Parathyroid adenoma (tissue), 2 donors: ENCODE measurements at regions not wholly inside any gene's neighbourhood (a gene's known extent, or its start where the extent isn't known, plus 50 kb on each side); places are given as distances from the start of the nearest gene placed in this dataset.

Experiments used
- H2AFZ ChIP-seq: fragments of 300-600 bp; sonication (generic); one replicate; pipeline ENCODE4 v1.7.0; 2017; ENCODE audit warnings: antibody characterized with exemption, mild to moderate bottlenecking
- H3K27ac ChIP-seq: fragments of 300-600 bp; sonication (generic); one replicate; pipeline ENCODE4 v1.7.0; 2017
- H3K27me3 ChIP-seq: fragments of 300-600 bp; sonication (generic); one replicate; pipeline ENCODE4 v1.7.0; 2017; ENCODE audit warnings: low read length; ENCODE audit not compliant: control insufficient read depth, insufficient read depth
- H3K36me3 ChIP-seq: fragments of 300-600 bp; sonication (generic); one replicate; pipeline ENCODE4 v1.7.0; 2017; ENCODE audit warnings: low read length; ENCODE audit not compliant: control insufficient read depth, insufficient read depth
- H3K4me1 ChIP-seq: fragments of 300-600 bp; sonication (generic); one replicate; pipeline ENCODE4 v1.7.0; 2017; ENCODE audit warnings: control low read depth
- H3K4me2 ChIP-seq: fragments of 300-600 bp; sonication (generic); one replicate; pipeline ENCODE4 v1.7.0; 2017; ENCODE audit warnings: low read length
- H3K4me3 ChIP-seq: fragments of 300-600 bp; sonication (generic); one replicate; pipeline ENCODE4 v1.7.0; 2017; ENCODE audit warnings: low read depth, low read length
- H3K79me2 ChIP-seq: fragments of 300-600 bp; sonication (generic); one replicate; pipeline ENCODE4 v1.7.0; 2017; ENCODE audit warnings: control low read depth
- H3K9ac ChIP-seq: fragments of 300-600 bp; sonication (generic); one replicate; pipeline ENCODE4 v1.7.0; 2017; ENCODE audit warnings: mild to moderate bottlenecking
- H3K9me3 ChIP-seq: fragments of 300-600 bp; sonication (generic); one replicate; pipeline ENCODE4 v1.7.0; 2017; ENCODE audit warnings: low read length; ENCODE audit not compliant: control insufficient read depth
- CTCF ChIP-seq: fragments of 300-600 bp; sonication (generic); IDR thresholded peaks from one replicate; pipeline ENCODE4 v1.7.0; 2017; ENCODE audit warnings: antibody characterized with exemption, mild to moderate bottlenecking
- donor health status: primary hyperparathyroidism.

- Histone ChIP-seq H3K27me3 (no peaks in the 10 kb centered on the region), H2AFZ (no peak overlapping the region), H3K79me2 (no peaks in the 10 kb centered on the region), H3K4me2 (no peak overlapping the region), H3K4me1 (no peaks in the 10 kb centered on the region), H3K36me3 (no peaks in the 10 kb centered on the region), H3K27ac (no peak overlapping the region), H3K9me3 (no peaks in the 10 kb centered on the region), H3K4me3 (no peak overlapping the region), H3K9ac (no peak overlapping the region)
- no peak for TF ChIP-seq CTCF
Observed at GRCh38 chr7:13032576-13032975, 345.1 kb downstream of the ARL4A start.

- Histone ChIP-seq H3K9ac (no peak overlapping the region), H3K36me3 (no peaks in the 10 kb centered on the region), H3K4me3 (no peak overlapping the region), H3K79me2 (no peaks in the 10 kb centered on the region), H3K4me2 (no peak overlapping the region), H3K9me3 (no peaks in the 10 kb centered on the region), H3K27me3 (no peaks in the 10 kb centered on the region), H3K27ac (no peak overlapping the region), H2AFZ (no peak overlapping the region), H3K4me1 (no peaks in the 10 kb centered on the region)
- TF ChIP-seq CTCF = no peak
Observed at GRCh38 chr7:13034693-13035092, 347.3 kb downstream of the ARL4A start.

GRCh38 chr7:13035233-13035632 is 347.8 kb downstream of the ARL4A start:
- Histone ChIP-seq H3K4me3 (no peak overlapping the region), H3K4me1 (no peaks in the 10 kb centered on the region), H3K27me3 (no peaks in the 10 kb centered on the region), H3K79me2 (no peaks in the 10 kb centered on the region), H3K36me3 (no peaks in the 10 kb centered on the region), H3K27ac (no peak overlapping the region), H3K9ac (no peak overlapping the region), H3K9me3 (no peaks in the 10 kb centered on the region), H3K4me2 (no peak overlapping the region), H2AFZ (no peak overlapping the region)
- TF ChIP-seq CTCF = no peak

- H3K4me1 ChIP-seq = no peaks in the 10 kb centered on the region
- H3K4me3 ChIP-seq = no peak overlapping the region
- no peaks in the 10 kb centered on the region for H3K9me3 ChIP-seq
- H3K4me2 ChIP-seq = no peak overlapping the region
- H2AFZ ChIP-seq = no peak overlapping the region
- no peaks in the 10 kb centered on the region for H3K36me3 ChIP-seq
- H3K27ac ChIP-seq = no peak overlapping the region
- TF ChIP-seq CTCF = no peak
- H3K27me3 ChIP-seq = no peaks in the 10 kb centered on the region
- no peak overlapping the region for H3K9ac ChIP-seq
- no peaks in the 10 kb centered on the region for H3K79me2 ChIP-seq
Observed at GRCh38 chr7:13036256-13036780, 348.9 kb downstream of the ARL4A start.

GRCh38 chr7:13037216-13037615 is 349.8 kb downstream of the ARL4A start:
- H3K4me3 ChIP-seq = no peak overlapping the region
- no peaks in the 10 kb centered on the region for H3K36me3 ChIP-seq
- H3K9me3 ChIP-seq = no peaks in the 10 kb centered on the region
- H3K27ac ChIP-seq = no peak overlapping the region
- no peak for TF ChIP-seq CTCF
- no peak overlapping the region for H3K4me2 ChIP-seq
- H3K27me3 ChIP-seq = no peaks in the 10 kb centered on the region
- H3K4me1 ChIP-seq = no peaks in the 10 kb centered on the region
- H3K79me2 ChIP-seq = no peaks in the 10 kb centered on the region
- no peak overlapping the region for H2AFZ ChIP-seq
- no peak overlapping the region for H3K9ac ChIP-seq
